Upper lobe of left lung (tissue), 4 donors: ENCODE measurements at regions not wholly inside any gene's neighbourhood (a gene's known extent, or its start where the extent isn't known, plus 50 kb on each side); places are given as distances from the start of the nearest gene placed in this dataset.

Experiments used
- POLR2A ChIP-seq, 4 donors: fragments of 450-650 bp; IDR thresholded peaks; one replicate each; pipeline ENCODE4 v1.5.1; 2016 to 2017; ENCODE audit warnings: antibody characterized with exemption in 4 of 4, mild to moderate bottlenecking in 2 of 4
- POLR2AphosphoS5 ChIP-seq, 2 donors: sonication (generic); formaldehyde crosslinking; IDR thresholded peaks; one replicate each; pipeline ENCODE4 v1.5.1; 2017; ENCODE audit warnings: antibody characterized with exemption in 2 of 2
- TF ChIP-seq, protein P1 (sequence below), 6 experiments: fragments of 450-650 bp in 4 of 6; fragments of 200-600 bp in 2 of 6; sonication (generic) in 2 of 6; IDR thresholded peaks; one replicate each; pipeline ENCODE4 v1.5.1; 2016 to 2019; ENCODE audit warnings: antibody characterized with exemption in 6 of 6

DNA sequence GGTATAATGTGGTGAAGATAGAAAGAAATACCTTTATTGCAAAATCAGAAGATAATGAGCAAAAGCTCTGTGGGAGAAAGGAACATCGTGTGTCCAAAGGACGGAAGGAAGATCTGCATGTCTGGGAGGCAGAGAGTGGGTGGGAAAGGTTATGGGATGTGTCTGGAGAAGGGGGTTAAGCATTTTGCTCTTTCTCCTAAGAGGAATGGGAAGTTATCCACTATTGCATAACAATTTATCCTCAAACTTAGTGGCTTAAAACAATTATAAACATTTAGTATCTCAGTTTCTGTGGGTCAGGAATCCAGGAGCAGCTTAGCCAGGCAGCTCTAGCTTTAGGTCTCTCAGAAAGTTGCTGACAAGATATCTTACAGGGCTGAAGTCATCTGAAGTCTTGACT lies 229.1 kb upstream of the CITED2 start:
- TF ChIP-seq POLR2AphosphoS5 (IDR thresholded peaks at IDR 0.05) (no peak), POLR2A (IDR thresholded peaks at IDR 0.05) (no peak)
- TF ChIP-seq, protein P1, sequence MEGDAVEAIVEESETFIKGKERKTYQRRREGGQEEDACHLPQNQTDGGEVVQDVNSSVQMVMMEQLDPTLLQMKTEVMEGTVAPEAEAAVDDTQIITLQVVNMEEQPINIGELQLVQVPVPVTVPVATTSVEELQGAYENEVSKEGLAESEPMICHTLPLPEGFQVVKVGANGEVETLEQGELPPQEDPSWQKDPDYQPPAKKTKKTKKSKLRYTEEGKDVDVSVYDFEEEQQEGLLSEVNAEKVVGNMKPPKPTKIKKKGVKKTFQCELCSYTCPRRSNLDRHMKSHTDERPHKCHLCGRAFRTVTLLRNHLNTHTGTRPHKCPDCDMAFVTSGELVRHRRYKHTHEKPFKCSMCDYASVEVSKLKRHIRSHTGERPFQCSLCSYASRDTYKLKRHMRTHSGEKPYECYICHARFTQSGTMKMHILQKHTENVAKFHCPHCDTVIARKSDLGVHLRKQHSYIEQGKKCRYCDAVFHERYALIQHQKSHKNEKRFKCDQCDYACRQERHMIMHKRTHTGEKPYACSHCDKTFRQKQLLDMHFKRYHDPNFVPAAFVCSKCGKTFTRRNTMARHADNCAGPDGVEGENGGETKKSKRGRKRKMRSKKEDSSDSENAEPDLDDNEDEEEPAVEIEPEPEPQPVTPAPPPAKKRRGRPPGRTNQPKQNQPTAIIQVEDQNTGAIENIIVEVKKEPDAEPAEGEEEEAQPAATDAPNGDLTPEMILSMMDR (IDR thresholded peaks at IDR 0.05) = no peak
